ENCODE measurements at regions not wholly inside any gene's neighbourhood (a gene's known extent, or its start where the extent isn't known, plus 50 kb on each side); places are given as distances from the start of the nearest gene placed in this dataset.

GRCh38 chr1:81562934-81563333, 237.8 kb upstream of the ADGRL2 start:
- TF ChIP-seq EZH2phosphoT487 (IDR thresholded peaks at IDR 0.05; ENCODE audit: insufficient read depth, low read depth), result no peak
- TF ChIP-seq EZH2 (IDR thresholded peaks at IDR 0.05; ENCODE audit: insufficient read depth, poor library complexity, severe bottlenecking), result no peak
- in situ Hi-C loops (cut with MboI), result no loop called here
- no peaks in the 10 kb centered on the region for H3K9me3 ChIP-seq (ENCODE audit: low read depth)
- H2AFZ ChIP-seq, result no peak overlapping the region
- H3K4me1 ChIP-seq (ENCODE audit: insufficient read depth), result no peaks in the 10 kb centered on the region
- DNase-seq, result no peak
- no peak overlapping the region for H3K4me3 ChIP-seq
- H3K4me2 ChIP-seq (ENCODE audit: unreplicated experiment), result no peak overlapping the region
- H3K36me3 ChIP-seq (ENCODE audit: low read depth), result no peaks in the 10 kb centered on the region
- WGBS, 2 experiments (ENCODE audit: low coverage in 1 of 2, low lambda C conversion rate in 2 of 2, missing lambda C conversion rate in 2 of 2), result 72 to 75% methylated on average over 3 of the region's 3 CpGs
- no peaks in the 10 kb centered on the region for H3K79me2 ChIP-seq (ENCODE audit: insufficient read depth)
- H3K27ac ChIP-seq, result no peak overlapping the region
- no peaks in the 10 kb centered on the region for H3K27me3 ChIP-seq (replicated peaks; ENCODE audit: insufficient read depth)
- H3K9ac ChIP-seq, result no peak overlapping the region
- no peaks in the 10 kb centered on the region for H4K20me1 ChIP-seq (ENCODE audit: insufficient read depth)
- H3K9me2 ChIP-seq (ENCODE audit: insufficient read depth), result no peaks in the 10 kb centered on the region
- no peaks in the 10 kb centered on the region for H3F3A ChIP-seq (ENCODE audit: insufficient read depth)

DNA sequence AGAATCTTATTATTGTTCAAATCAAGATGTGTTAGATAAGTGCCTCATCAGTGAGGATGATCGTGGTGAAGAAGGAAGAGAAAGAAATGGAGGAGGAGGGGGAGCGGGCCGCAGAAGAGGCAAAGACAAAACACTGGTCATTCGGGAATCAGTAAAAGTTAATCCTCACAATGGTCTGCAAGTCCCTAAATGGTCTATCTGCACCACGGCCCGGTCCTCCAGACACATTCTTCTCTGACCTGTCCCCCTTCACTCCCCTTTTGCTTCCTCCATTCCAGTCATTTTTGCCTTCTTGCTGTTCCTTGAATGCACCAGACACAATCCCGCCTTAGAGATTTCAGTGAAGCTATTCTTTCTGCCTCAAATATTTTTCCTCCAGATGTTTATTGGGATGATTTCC, 240.1 kb upstream of the ADGRL2 start:
- Histone ChIP-seq H3K79me2 (ENCODE audit: insufficient read depth) (no peaks in the 10 kb centered on the region), H2AFZ (no peak overlapping the region), H3K27me3 (replicated peaks; ENCODE audit: insufficient read depth) (no peaks in the 10 kb centered on the region), H3K4me3 (no peak overlapping the region), H3K9ac (no peak overlapping the region), H3K9me3 (ENCODE audit: low read depth) (no peaks in the 10 kb centered on the region), H3K4me1 (ENCODE audit: insufficient read depth) (no peaks in the 10 kb centered on the region), H3K27ac (no peak overlapping the region), H3F3A (ENCODE audit: insufficient read depth) (no peaks in the 10 kb centered on the region), H4K20me1 (ENCODE audit: insufficient read depth) (no peaks in the 10 kb centered on the region), H3K4me2 (ENCODE audit: unreplicated experiment) (no peak overlapping the region), H3K9me2 (ENCODE audit: insufficient read depth) (no peaks in the 10 kb centered on the region), H3K36me3 (ENCODE audit: low read depth) (no peaks in the 10 kb centered on the region)
- 80 to 83% methylated on average over 7 of the region's 7 CpGs for WGBS, 2 experiments (ENCODE audit: low coverage in 1 of 2, low lambda C conversion rate in 2 of 2, missing lambda C conversion rate in 2 of 2)
- in situ Hi-C loops (cut with MboI), result no loop called here
- no peak for DNase-seq
- no peak for TF ChIP-seq EZH2phosphoT487 (IDR thresholded peaks at IDR 0.05; ENCODE audit: insufficient read depth, low read depth)
- TF ChIP-seq EZH2 (IDR thresholded peaks at IDR 0.05; ENCODE audit: insufficient read depth, poor library complexity, severe bottlenecking), result no peak

- H3K4me1 ChIP-seq (ENCODE audit: insufficient read depth), result no peaks in the 10 kb centered on the region
- no peaks in the 10 kb centered on the region for H3K9me3 ChIP-seq (ENCODE audit: low read depth)
- peak; percentile 57 for DNase-seq
- no peaks in the 10 kb centered on the region for H3K27me3 ChIP-seq (replicated peaks; ENCODE audit: insufficient read depth)
- H3K79me2 ChIP-seq (ENCODE audit: insufficient read depth), result no peaks in the 10 kb centered on the region
- H3K9me2 ChIP-seq (ENCODE audit: insufficient read depth), result no peaks in the 10 kb centered on the region
- no peak for TF ChIP-seq EZH2 (IDR thresholded peaks at IDR 0.05; ENCODE audit: insufficient read depth, poor library complexity, severe bottlenecking)
- TF ChIP-seq EZH2phosphoT487 (IDR thresholded peaks at IDR 0.05; ENCODE audit: insufficient read depth, low read depth), result no peak
- H4K20me1 ChIP-seq (ENCODE audit: insufficient read depth), result no peaks in the 10 kb centered on the region
- no peak overlapping the region for H3K4me2 ChIP-seq (ENCODE audit: unreplicated experiment)
- in situ Hi-C loops (cut with MboI), result loop anchor here (10.0 kb wide), 1 partner anchor 195 kb away; no protein-coding TSS in a partner anchor
- WGBS, 2 experiments (ENCODE audit: low coverage in 1 of 2, low lambda C conversion rate in 2 of 2, missing lambda C conversion rate in 2 of 2), result 10 to 22% methylated on average over 1 of the region's 1 CpG
- H3K4me3 ChIP-seq, result no peak overlapping the region
- no peak overlapping the region for H3K9ac ChIP-seq
- H3K36me3 ChIP-seq (ENCODE audit: low read depth), result no peaks in the 10 kb centered on the region
- no peak overlapping the region for H3K27ac ChIP-seq
- H3F3A ChIP-seq (ENCODE audit: insufficient read depth), result no peaks in the 10 kb centered on the region
- H2AFZ ChIP-seq, result no peak overlapping the region
These were observed 240.9 kb upstream of the ADGRL2 start for GRCh38 chr1:81559662-81560350.

- H2AFZ ChIP-seq, result no peak overlapping the region
- 96 to 100% methylated on average over 1 of the region's 1 CpG for WGBS, 2 experiments (ENCODE audit: low coverage in 1 of 2, low lambda C conversion rate in 2 of 2, missing lambda C conversion rate in 2 of 2)
- TF ChIP-seq EZH2phosphoT487 (IDR thresholded peaks at IDR 0.05; ENCODE audit: insufficient read depth, low read depth), result no peak
- TF ChIP-seq EZH2 (IDR thresholded peaks at IDR 0.05; ENCODE audit: insufficient read depth, poor library complexity, severe bottlenecking), result no peak
- H3K27ac ChIP-seq, result no peak overlapping the region
- H3K36me3 ChIP-seq (ENCODE audit: low read depth), result no peaks in the 10 kb centered on the region
- no peaks in the 10 kb centered on the region for H3K9me3 ChIP-seq (ENCODE audit: low read depth)
- H3K9ac ChIP-seq, result no peak overlapping the region
- H3K4me3 ChIP-seq, result no peak overlapping the region
- H3K79me2 ChIP-seq (ENCODE audit: insufficient read depth), result no peaks in the 10 kb centered on the region
- no peaks in the 10 kb centered on the region for H3K4me1 ChIP-seq (ENCODE audit: insufficient read depth)
- no peak for DNase-seq
- in situ Hi-C loops (cut with MboI), result loop anchor here (10.0 kb wide), 1 partner anchor 196 kb away; no protein-coding TSS in a partner anchor
- no peaks in the 10 kb centered on the region for H3K9me2 ChIP-seq (ENCODE audit: insufficient read depth)
- H3K27me3 ChIP-seq (replicated peaks; ENCODE audit: insufficient read depth), result no peaks in the 10 kb centered on the region
- no peaks in the 10 kb centered on the region for H4K20me1 ChIP-seq (ENCODE audit: insufficient read depth)
- no peaks in the 10 kb centered on the region for H3F3A ChIP-seq (ENCODE audit: insufficient read depth)
- no peak overlapping the region for H3K4me2 ChIP-seq (ENCODE audit: unreplicated experiment)
These were observed 242.2 kb upstream of the ADGRL2 start for GRCh38 chr1:81558291-81559076.

Measured in GM23248 (cell line).